Neutrophil (primary cell): ENCODE measurements at regions not wholly inside any gene's neighbourhood (a gene's known extent, or its start where the extent isn't known, plus 50 kb on each side); places are given as distances from the start of the nearest gene placed in this dataset.

Source experiments
- H3K27ac ChIP-seq: fragments of 200-600 bp; sonication (generic); 2 replicates; pipeline ENCODE4 v1.5.1; 2016; ENCODE audit warnings: mild to moderate bottlenecking, moderate library complexity
- H3K27me3 ChIP-seq: fragments of 200-600 bp; sonication (generic); 2 replicates; pipeline ENCODE4 v1.6.0; 2016; ENCODE audit warnings: mild to moderate bottlenecking
- H3K36me3 ChIP-seq: fragments of 200-600 bp; sonication (generic); 2 replicates; pipeline ENCODE4 v1.5.1; 2017
- H3K4me1 ChIP-seq, 2 experiments: fragments of 200-600 bp in 1 of 2; sonication (generic) in 1 of 2; 1 replicate in 1 of 2; 2 replicates in 1 of 2; pipeline versions ENCODE4 v1.5.1 to v1.6.1; 2013 to 2016; ENCODE audit warnings: low read depth in 1 of 2, low read length in 1 of 2, mild to moderate bottlenecking in 1 of 2, moderate library complexity in 1 of 2; ENCODE audit not compliant: control insufficient read depth in 1 of 2, insufficient read depth in 1 of 2
- H3K4me3 ChIP-seq, 2 experiments: fragments of 200-600 bp in 1 of 2; sonication (generic) in 1 of 2; 1 replicate in 1 of 2; 2 replicates in 1 of 2; pipeline ENCODE4 v1.5.1; 2013 to 2016; ENCODE audit warnings: low read depth in 1 of 2, low read length in 1 of 2, mild to moderate bottlenecking in 1 of 2, moderate library complexity in 1 of 2
- H3K9me3 ChIP-seq: fragments of 200-600 bp; sonication (generic); 2 replicates; pipeline ENCODE4 v1.5.1; 2016
- CTCF ChIP-seq: fragments of 200-600 bp; sonication (generic); IDR thresholded peaks from 2 replicates; pipeline ENCODE4 v1.5.1; 2016; ENCODE audit warnings: antibody characterized with exemption

DNA sequence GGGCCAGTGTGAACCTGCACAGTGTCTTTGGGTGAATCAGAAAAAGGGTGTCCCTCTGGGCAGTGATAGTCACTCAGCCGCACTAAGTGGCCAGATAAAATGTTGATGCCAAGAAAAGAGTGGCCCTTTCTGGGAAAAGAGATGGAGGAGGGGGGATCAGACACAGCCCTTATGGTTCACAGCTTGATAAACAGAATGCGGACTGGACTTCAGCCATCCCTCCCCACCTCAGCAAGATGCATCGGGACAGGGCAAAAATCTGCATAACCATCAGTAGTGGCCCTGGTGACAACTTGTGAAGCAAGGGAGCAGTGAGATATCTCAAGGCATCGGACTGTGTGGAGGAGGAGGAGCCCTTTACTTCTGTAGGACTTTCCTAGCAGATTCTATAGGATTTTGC lies 353.8 kb upstream of the PLXNA2 start:
- no peaks in the 10 kb centered on the region for H3K27me3 ChIP-seq
- H3K4me3 ChIP-seq = no peak overlapping the region
- H3K36me3 ChIP-seq = no peaks in the 10 kb centered on the region
- no peak overlapping the region for H3K27ac ChIP-seq
- TF ChIP-seq CTCF = no peak
- H3K9me3 ChIP-seq = no peaks in the 10 kb centered on the region
- no peaks in the 10 kb centered on the region for H3K4me1 ChIP-seq

- Histone ChIP-seq H3K9me3 (no peaks in the 10 kb centered on the region), H3K36me3 (no peaks in the 10 kb centered on the region), H3K27me3 (no peaks in the 10 kb centered on the region), H3K4me1 (no peaks in the 10 kb centered on the region), H3K27ac (no peak overlapping the region), H3K4me3 (no peak overlapping the region)
- TF ChIP-seq CTCF = no peak
These were observed 354.9 kb upstream of the PLXNA2 start for GRCh38 chr1:208599063-208599462.

GRCh38 chr1:208600456-208601190 lies 356.4 kb upstream of the PLXNA2 start:
- H3K9me3 ChIP-seq = no peaks in the 10 kb centered on the region
- H3K4me1 ChIP-seq = no peaks in the 10 kb centered on the region
- H3K4me3 ChIP-seq = no peak overlapping the region
- TF ChIP-seq CTCF = no peak
- H3K27ac ChIP-seq = no peak overlapping the region
- H3K36me3 ChIP-seq = no peaks in the 10 kb centered on the region
- H3K27me3 ChIP-seq = no peaks in the 10 kb centered on the region

GRCh38 chr1:208601561-208601960 lies 357.4 kb upstream of the PLXNA2 start:
- no peaks in the 10 kb centered on the region for H3K36me3 ChIP-seq
- H3K4me3 ChIP-seq = no peak overlapping the region
- no peak for TF ChIP-seq CTCF
- no peak overlapping the region for H3K27ac ChIP-seq
- H3K9me3 ChIP-seq = no peaks in the 10 kb centered on the region
- H3K4me1 ChIP-seq = no peaks in the 10 kb centered on the region
- no peaks in the 10 kb centered on the region for H3K27me3 ChIP-seq

GRCh38 chr1:208603721-208604120 lies 359.5 kb upstream of the PLXNA2 start:
- Histone ChIP-seq H3K4me3 (no peak overlapping the region), H3K36me3 (no peaks in the 10 kb centered on the region), H3K4me1 (no peaks in the 10 kb centered on the region), H3K27ac (no peak overlapping the region), H3K27me3 (no peaks in the 10 kb centered on the region), H3K9me3 (no peaks in the 10 kb centered on the region)
- no peak for TF ChIP-seq CTCF

GRCh38 chr1:208604295-208604694 lies 360.1 kb upstream of the PLXNA2 start:
- Histone ChIP-seq H3K4me1 (no peaks in the 10 kb centered on the region), H3K9me3 (no peaks in the 10 kb centered on the region), H3K27ac (no peak overlapping the region), H3K27me3 (no peaks in the 10 kb centered on the region), H3K36me3 (no peaks in the 10 kb centered on the region), H3K4me3 (no peak overlapping the region)
- no peak for TF ChIP-seq CTCF
